H1 (cell line): ENCODE measurements at regions not wholly inside any gene's neighbourhood (a gene's known extent, or its start where the extent isn't known, plus 50 kb on each side); places are given as distances from the start of the nearest gene placed in this dataset.

Experiments
- CTCF ChIA-PET: fragments of 300-600 bp; sonication (Branson Sonifier 250); formaldehyde crosslinking; loops from one replicate; lab custom pipeline; 2021; ENCODE audit not compliant: partially characterized antibody; lab: Charles Lee
- POLR2A ChIA-PET: fragments of 300-600 bp; sonication (Branson Sonifier 250); formaldehyde crosslinking; loops from one replicate; lab custom pipeline; 2021; ENCODE audit warnings: inconsistent platforms; ENCODE audit not compliant: partially characterized antibody; lab: Charles Lee
- DNase-seq, 2 experiments: peaks; one replicate each; pipeline versions ENCODE4 v3.0.0 to v3.0.0-alpha.2; 2010 to 2022; ENCODE audit warnings: low spot score in 2 of 2, low read depth in 1 of 2, mixed read lengths in 1 of 2
- FAIRE-seq: peaks from 2 replicates; lab custom pipeline; 2011; peaks lifted over from hg19 to GRCh38; lab: Jason Lieb, UNC
- H2AFZ ChIP-seq: 2 replicates; pipeline ENCODE4 v1.8.1; 2012; ENCODE audit warnings: low read length, inconsistent platforms
- H2AK5ac ChIP-seq: 2 replicates; pipeline ENCODE4 v1.6.1; 2013; ENCODE audit warnings: low read depth, low read length
- H2BK120ac ChIP-seq: replicated peaks from 2 replicates; pipeline ENCODE3; 2013; ENCODE audit warnings: low read depth, low read length, inconsistent platforms
- H2BK12ac ChIP-seq: 2 replicates; pipeline ENCODE4 v1.6.1; 2013; ENCODE audit warnings: low read depth, low read length
- H2BK15ac ChIP-seq: 2 replicates; pipeline ENCODE4 v1.6.1; 2013; ENCODE audit warnings: low read length
- H2BK20ac ChIP-seq: 2 replicates; pipeline ENCODE4 v1.6.1; 2013; ENCODE audit warnings: low read length
- H2BK5ac ChIP-seq: 2 replicates; pipeline ENCODE4 v1.6.1; 2013; ENCODE audit warnings: low read depth, low read length
- H3K14ac ChIP-seq: 2 replicates; pipeline ENCODE4 v1.6.1; 2013; ENCODE audit warnings: inconsistent platforms; ENCODE audit not compliant: insufficient read length
- H3K18ac ChIP-seq: 2 replicates; pipeline ENCODE4 v1.6.1; 2013; ENCODE audit warnings: low read length; ENCODE audit errors: extremely low read depth
- H3K23ac ChIP-seq: 2 replicates; pipeline ENCODE4 v1.6.1; 2013; ENCODE audit warnings: inconsistent platforms; ENCODE audit not compliant: insufficient read length
- H3K23me2 ChIP-seq: 2 replicates; pipeline ENCODE4 v1.6.1; 2013; ENCODE audit warnings: low read depth, low read length
- H3K27ac ChIP-seq: 2 replicates; pipeline ENCODE4 v1.6.1; 2011; ENCODE audit warnings: low read depth, low read length, inconsistent platforms
- H3K27me3 ChIP-seq, 4 experiments: replicated peaks in 1 of 4; 1 replicate in 1 of 4; 2 replicates in 3 of 4; pipeline versions ENCODE4 v1.6.1 to v1.8.1; 2011 to 2013; ENCODE audit warnings: low read length in 3 of 4, mild to moderate bottlenecking in 3 of 4, inconsistent platforms in 2 of 4, mixed read lengths in 2 of 4, moderate library complexity in 1 of 4; ENCODE audit not compliant: control insufficient read depth in 3 of 4, insufficient read depth in 3 of 4; ENCODE audit errors: extremely low read depth in 1 of 4
- H3K36me3 ChIP-seq, 4 experiments: 2 replicates each; pipeline versions ENCODE4 v1.6.1 to v1.8.1; 2011 to 2013; ENCODE audit warnings: mild to moderate bottlenecking in 4 of 4, low read length in 3 of 4, moderate library complexity in 2 of 4, control low read depth in 1 of 4, inconsistent platforms in 1 of 4; ENCODE audit not compliant: insufficient read depth in 4 of 4, control insufficient read depth in 2 of 4
- H3K4ac ChIP-seq: replicated peaks from 2 replicates; pipeline ENCODE3; 2013; ENCODE audit warnings: low read length, low read depth, mixed read lengths, inconsistent platforms; ENCODE audit not compliant: insufficient read length
- H3K4me1 ChIP-seq, 4 experiments: replicated peaks in 1 of 4; 1 replicate in 1 of 4; 2 replicates in 3 of 4; pipeline versions ENCODE4 v1.6.1 to v1.8.1; 2011 to 2013; ENCODE audit warnings: low read length in 3 of 4, inconsistent platforms in 2 of 4, mixed read lengths in 1 of 4; ENCODE audit not compliant: insufficient read depth in 4 of 4, control insufficient read depth in 3 of 4
- H3K4me2 ChIP-seq, 2 experiments: 2 replicates each; pipeline versions ENCODE4 v1.6.1 to v1.8.1; 2011 to 2013; ENCODE audit warnings: low read depth in 2 of 2, low read length in 2 of 2, control low read depth in 1 of 2, inconsistent platforms in 1 of 2, mild to moderate bottlenecking in 1 of 2; ENCODE audit not compliant: insufficient read depth in 1 of 2
- H3K4me3 ChIP-seq, 4 experiments: fragments of 200-600, 300-600 bp in 1 of 4; sonication (generic), shearing (Covaris generic), sonication (Bioruptor Twin) in 1 of 4; 2 replicates each; pipeline versions ENCODE4 v1.5.1 to v1.8.1; 2011 to 2016; ENCODE audit warnings: low read length in 4 of 4, low read depth in 3 of 4, control low read depth in 2 of 4, inconsistent platforms in 2 of 4, mild to moderate bottlenecking in 2 of 4, mixed read lengths in 1 of 4, moderate library complexity in 1 of 4; ENCODE audit not compliant: insufficient read depth in 2 of 4; ENCODE audit errors: extremely low read depth in 1 of 4
- H3K56ac ChIP-seq: replicated peaks from 2 replicates; pipeline ENCODE3; 2013; ENCODE audit warnings: low read depth, mild to moderate bottlenecking, mixed read lengths, low read length, inconsistent platforms; ENCODE audit not compliant: insufficient read length
- H3K79me1 ChIP-seq: 2 replicates; pipeline ENCODE4 v1.6.1; 2013; ENCODE audit warnings: low read depth, low read length, control low read depth
- H3K79me2 ChIP-seq, 2 experiments: 2 replicates each; pipeline versions ENCODE4 v1.6.1 to v1.8.1; 2012 to 2013; ENCODE audit warnings: low read length in 2 of 2, mild to moderate bottlenecking in 2 of 2, inconsistent platforms in 1 of 2; ENCODE audit not compliant: insufficient read depth in 2 of 2, control insufficient read depth in 1 of 2
- H3K9ac ChIP-seq, 4 experiments: replicated peaks in 1 of 4; 1 replicate in 1 of 4; 2 replicates in 3 of 4; pipeline versions ENCODE4 v1.6.1 to v1.8.1; 2011 to 2013; ENCODE audit warnings: low read depth in 3 of 4, low read length in 3 of 4, control low read depth in 2 of 4, mild to moderate bottlenecking in 2 of 4, moderate library complexity in 2 of 4, inconsistent platforms in 1 of 4; ENCODE audit errors: extremely low read depth in 1 of 4
- H3K9me3 ChIP-seq, 2 experiments: 2 replicates each; pipeline versions ENCODE4 v1.6.1 to v1.8.1; 2012 to 2013; ENCODE audit warnings: mild to moderate bottlenecking in 2 of 2, moderate library complexity in 2 of 2, control low read depth in 1 of 2, inconsistent platforms in 1 of 2, low read depth in 1 of 2, low read length in 1 of 2, mixed read lengths in 1 of 2; ENCODE audit not compliant: insufficient read depth in 2 of 2
- H4K20me1 ChIP-seq, 2 experiments: replicated peaks in 1 of 2; 2 replicates each; pipeline versions ENCODE3 to v1.8.1; 2011 to 2013; ENCODE audit warnings: inconsistent platforms in 2 of 2, low read length in 2 of 2, mild to moderate bottlenecking in 1 of 2; ENCODE audit not compliant: insufficient read depth in 2 of 2, control insufficient read depth in 1 of 2
- H4K5ac ChIP-seq: 2 replicates; pipeline ENCODE4 v1.6.1; 2013; ENCODE audit warnings: low read length, low read depth, mixed read lengths, inconsistent platforms; ENCODE audit not compliant: insufficient read length
- H4K8ac ChIP-seq: 2 replicates; pipeline ENCODE4 v1.8.0; 2013; ENCODE audit warnings: mild to moderate bottlenecking, moderate library complexity, low read length, inconsistent platforms; ENCODE audit not compliant: insufficient read depth; ENCODE audit errors: extremely low read depth
- H4K91ac ChIP-seq: replicated peaks from 2 replicates; pipeline ENCODE3; 2013; ENCODE audit warnings: low read length, mixed read lengths, inconsistent platforms; ENCODE audit not compliant: insufficient read length
- RAD21 ChIP-seq, 2 experiments: IDR thresholded peaks in 1 of 2; conservative IDR thresholded peaks in 1 of 2; 2 replicates each; pipeline ENCODE4 v1.6.1; 2011; ENCODE audit warnings: low read depth in 2 of 2, low read length in 2 of 2, improper control_type of control experiment in 1 of 2, inconsistent platforms in 1 of 2, mild to moderate bottlenecking in 1 of 2, moderate library complexity in 1 of 2
- RXRA ChIP-seq: IDR thresholded peaks from 2 replicates; pipeline ENCODE4 v1.6.1; 2011; ENCODE audit warnings: low read depth, mild to moderate bottlenecking, low read length, moderate library complexity; ENCODE audit not compliant: insufficient read depth
- WGBS, 2 experiments: shearing (Covaris generic) in 1 of 2; methylation state at CpG; one replicate each; pipeline versions ENCODE4 v1.1.6 to v1.1.7; 2013 to 2015; ENCODE audit warnings: low lambda C conversion rate in 2 of 2, mixed read lengths in 2 of 2, inconsistent platforms in 1 of 2, low coverage in 1 of 2, missing lambda C conversion rate in 1 of 2; ENCODE audit not compliant: insufficient replicate concordance in 2 of 2, insufficient coverage in 1 of 2, insufficient read length in 1 of 2; ENCODE audit errors: extremely low coverage in 1 of 2, missing lambda C conversion rate in 1 of 2; 5-methylcytosine and 5-hydroxymethylcytosine counted together
- TF ChIP-seq, protein P1 (sequence below): IDR thresholded peaks from 2 replicates; pipeline ENCODE4 v1.6.1; 2012; ENCODE audit warnings: low read length, inconsistent platforms

GRCh38 chr2:129912066-129912820 is 67.2 kb upstream of the RAB6C start:
- no peak overlapping the region for H3K9ac ChIP-seq
- H3K18ac ChIP-seq, result no peak overlapping the region; the same call in 1 of the 2 replicates
- CTCF ChIA-PET, result interaction anchor here (0.6 kb wide), 1 partner anchor 1858 kb away, joined by 3 read pairs; no protein-coding TSS in a partner anchor

More at GRCh38 chr2:129912066-129912820, 67.2 kb upstream of the RAB6C start:
- FAIRE-seq (no peak), DNase-seq (peak in 1 of 2 experiments; percentile 39)
- H3K4ac ChIP-seq, result no peak overlapping the region
- no peak overlapping the region for H2AK5ac ChIP-seq
- H3K4me3 ChIP-seq, result no peak overlapping the region
- H3K4me1 ChIP-seq, result peaks cover 0 to 3% (median 2%) of the 10 kb centered on the region in 4 experiments; a peak in 2 of 7 replicates
- H4K20me1 ChIP-seq, result peaks cover 0 to 5% of the 10 kb centered on the region in 2 experiments
- H3K27ac ChIP-seq, result no peak overlapping the region
- H3K79me1 ChIP-seq, result no peaks in the 10 kb centered on the region
- H2AFZ ChIP-seq, result no peak overlapping the region
- H3K56ac ChIP-seq, result no peak overlapping the region
- no peak overlapping the region for H3K4me2 ChIP-seq
- no peaks in the 10 kb centered on the region for H3K36me3 ChIP-seq
- H2BK15ac ChIP-seq, result no peak overlapping the region; the same call in 1 of the 2 replicates
- H3K79me2 ChIP-seq, result no peaks in the 10 kb centered on the region
- no peak overlapping the region for H3K14ac ChIP-seq
- no peak overlapping the region for H3K23ac ChIP-seq
- no peak overlapping the region for H4K91ac ChIP-seq
- no peak overlapping the region for H2BK5ac ChIP-seq
- no peaks in the 10 kb centered on the region for H3K27me3 ChIP-seq
- no peaks in the 10 kb centered on the region for H3K9me3 ChIP-seq
- WGBS, 2 experiments, result 90% methylated on average over 23 of the region's 24 CpGs; no CpG with 5 or more reads in 1 of the 2 experiments
- no peaks in the 10 kb centered on the region for H3K23me2 ChIP-seq
- H2BK12ac ChIP-seq, result 0 out of 2 replicates have a peak overlapping the region, but pooled peaks have one; percentile 9
- POLR2A ChIA-PET, result no interaction called here
- no peak overlapping the region for H4K5ac ChIP-seq
- no peak overlapping the region for H2BK20ac ChIP-seq
- no peak for TF ChIP-seq RXRA
- peak in 1 of 2 experiments; percentile 22; a peak in 1 of 4 replicates for TF ChIP-seq RAD21 (IDR thresholded peaks at IDR 0.05 in 1 of 2, conservative IDR thresholded peaks at IDR 0.05 in 1 of 2; ENCODE audit: low read depth in 2 of 2, low read length in 2 of 2)
- TF ChIP-seq, protein P1, sequence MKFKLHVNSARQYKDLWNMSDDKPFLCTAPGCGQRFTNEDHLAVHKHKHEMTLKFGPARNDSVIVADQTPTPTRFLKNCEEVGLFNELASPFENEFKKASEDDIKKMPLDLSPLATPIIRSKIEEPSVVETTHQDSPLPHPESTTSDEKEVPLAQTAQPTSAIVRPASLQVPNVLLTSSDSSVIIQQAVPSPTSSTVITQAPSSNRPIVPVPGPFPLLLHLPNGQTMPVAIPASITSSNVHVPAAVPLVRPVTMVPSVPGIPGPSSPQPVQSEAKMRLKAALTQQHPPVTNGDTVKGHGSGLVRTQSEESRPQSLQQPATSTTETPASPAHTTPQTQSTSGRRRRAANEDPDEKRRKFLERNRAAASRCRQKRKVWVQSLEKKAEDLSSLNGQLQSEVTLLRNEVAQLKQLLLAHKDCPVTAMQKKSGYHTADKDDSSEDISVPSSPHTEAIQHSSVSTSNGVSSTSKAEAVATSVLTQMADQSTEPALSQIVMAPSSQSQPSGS, result no peak
- no peak overlapping the region for H2BK120ac ChIP-seq
- peak overlapping the region; percentile 77; the same call in 1 of the 2 replicates for H4K8ac ChIP-seq
